Amygdala (tissue), 56 donors: ENCODE measurements at regions not wholly inside any gene's neighbourhood (a gene's known extent, or its start where the extent isn't known, plus 50 kb on each side); places are given as distances from the start of the nearest gene placed in this dataset.
"Not testable (repeated sequence)": the region's sequence is repeated elsewhere in the genome, so short reads cannot be mapped to it uniquely, and the experiment has no call there.

Experiments used
- DNase-seq, 56 donors: peaks; one replicate each; lab custom pipeline; 2025; lab: John Stamatoyannopoulos, UW

- no peak for DNase-seq
Observed at GRCh38 chr4:160276785-160277325, 1174.0 kb downstream of the RAPGEF2 start.

DNA sequence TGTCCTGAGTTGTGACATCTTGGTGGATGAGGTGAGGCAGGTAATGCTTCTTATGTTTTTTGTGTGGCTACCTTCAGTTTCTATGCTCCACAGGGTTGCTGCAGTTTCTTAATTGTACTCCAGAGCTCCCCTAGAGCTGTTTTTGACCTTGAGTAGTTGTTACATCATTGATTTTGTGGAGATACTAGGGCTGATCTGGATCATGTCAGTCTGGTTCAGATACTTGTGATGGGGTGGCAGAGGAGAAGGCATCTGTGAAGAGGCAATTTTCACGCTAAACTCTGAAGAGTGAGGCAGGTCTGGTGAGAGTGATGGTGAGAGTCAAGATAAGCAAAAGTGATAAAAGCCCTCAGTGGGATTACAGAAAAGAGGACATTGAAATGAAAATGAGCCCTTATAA is 1180.2 kb downstream of the RAPGEF2 start:
- no peak for DNase-seq

DNA sequence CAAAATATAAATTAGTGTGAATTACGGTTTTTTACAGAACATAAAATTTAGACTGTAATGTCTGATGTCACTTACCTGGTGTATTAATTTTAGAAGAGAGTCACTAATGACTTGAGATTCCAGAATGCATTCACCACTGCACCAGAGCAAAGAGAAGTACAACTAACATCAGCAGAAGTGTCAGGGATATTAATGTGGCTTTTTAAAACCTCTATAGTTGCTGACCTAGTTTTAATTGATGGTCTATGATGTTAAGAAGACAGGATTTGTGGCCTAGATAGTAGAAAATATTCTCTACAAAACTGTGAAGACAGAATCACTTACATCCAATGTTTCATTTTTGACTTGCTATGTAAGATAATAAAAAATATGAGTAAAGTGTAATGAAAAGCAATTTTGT is 1181.6 kb downstream of the RAPGEF2 start:
- DNase-seq: no peak

DNA sequence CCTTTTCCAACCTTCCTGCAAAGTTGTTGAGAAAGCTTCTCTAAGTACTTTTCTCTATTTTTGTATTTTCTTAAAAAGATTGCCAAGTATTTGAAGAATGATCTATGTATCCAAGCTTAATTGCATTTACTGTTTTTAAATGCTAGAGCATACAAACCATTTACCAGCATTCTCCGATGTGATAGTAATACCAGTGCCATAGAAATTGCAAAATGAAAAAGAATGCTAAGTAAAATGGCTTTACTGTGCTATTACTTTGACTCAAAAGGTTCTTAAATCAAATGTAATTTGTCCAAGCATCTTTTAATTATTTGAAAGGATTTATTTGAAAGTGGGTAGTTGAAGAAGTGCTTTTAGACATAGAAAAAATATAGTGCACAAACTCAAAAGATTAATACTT is 1183.2 kb downstream of the RAPGEF2 start:
- DNase-seq: no peak

DNA sequence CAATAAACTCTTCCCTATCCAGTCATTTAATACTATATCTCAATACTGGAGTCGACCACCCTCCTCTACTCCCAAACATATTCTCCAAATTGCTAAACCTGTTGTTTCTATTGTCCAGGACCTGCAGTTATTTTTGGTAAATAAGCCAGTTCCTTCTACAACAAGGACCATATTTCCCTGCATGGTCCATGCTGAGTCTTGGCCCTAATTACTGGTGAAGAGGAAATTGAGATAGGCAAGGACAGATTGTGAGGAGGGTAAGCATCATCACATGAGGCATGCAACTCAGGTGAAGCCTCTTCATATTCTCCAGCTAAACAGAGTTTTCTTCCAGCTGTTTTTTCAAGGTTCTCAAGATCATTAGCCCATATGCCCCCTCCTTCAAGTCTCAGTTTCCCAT is 1193.6 kb downstream of the RAPGEF2 start:
- no peak for DNase-seq

DNA sequence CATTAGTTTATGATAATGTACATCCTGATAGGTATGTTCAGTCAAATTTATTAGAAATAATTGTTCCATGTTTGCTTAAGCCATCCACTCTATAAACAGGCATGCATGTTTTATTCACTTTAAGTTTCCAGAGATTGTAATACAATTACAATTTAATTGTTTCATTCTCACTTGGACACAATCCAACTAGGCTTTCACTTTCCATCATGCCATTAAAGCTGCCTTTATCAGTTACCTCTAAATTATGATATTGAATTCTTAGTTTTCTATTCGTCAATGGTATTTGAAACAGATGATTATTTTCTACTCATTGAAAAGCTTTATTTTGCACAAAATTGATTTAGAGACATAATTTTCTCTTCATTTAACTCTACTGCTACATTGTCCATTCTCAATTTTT is 1196.3 kb downstream of the RAPGEF2 start:
- DNase-seq: no peak

DNA sequence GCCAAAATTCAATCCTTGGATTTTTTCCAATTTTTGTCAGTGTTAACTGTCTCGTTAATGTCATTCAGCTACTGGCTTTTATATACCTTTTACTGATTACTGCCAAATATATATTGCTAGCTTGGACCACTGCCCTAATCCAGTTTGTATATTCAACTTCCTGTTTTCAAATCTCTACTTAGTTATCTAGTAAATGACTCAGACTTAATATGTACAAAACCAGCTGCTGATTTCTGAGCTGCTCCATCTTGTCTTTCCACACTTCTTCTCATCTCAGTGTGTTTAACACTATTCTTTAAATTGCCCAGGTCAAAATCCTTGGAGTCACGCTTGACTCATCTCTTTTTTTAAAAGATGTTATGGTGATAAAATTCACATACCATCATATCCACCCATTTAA is 1196.7 kb downstream of the RAPGEF2 start:
- no peak for DNase-seq

- no peak for DNase-seq
Observed at GRCh38 chr4:160316036-160316435, 1213.2 kb downstream of the RAPGEF2 start.

GRCh38 chr4:160318567-160319220 is 1215.8 kb downstream of the RAPGEF2 start:
- DNase-seq: no peak

DNA sequence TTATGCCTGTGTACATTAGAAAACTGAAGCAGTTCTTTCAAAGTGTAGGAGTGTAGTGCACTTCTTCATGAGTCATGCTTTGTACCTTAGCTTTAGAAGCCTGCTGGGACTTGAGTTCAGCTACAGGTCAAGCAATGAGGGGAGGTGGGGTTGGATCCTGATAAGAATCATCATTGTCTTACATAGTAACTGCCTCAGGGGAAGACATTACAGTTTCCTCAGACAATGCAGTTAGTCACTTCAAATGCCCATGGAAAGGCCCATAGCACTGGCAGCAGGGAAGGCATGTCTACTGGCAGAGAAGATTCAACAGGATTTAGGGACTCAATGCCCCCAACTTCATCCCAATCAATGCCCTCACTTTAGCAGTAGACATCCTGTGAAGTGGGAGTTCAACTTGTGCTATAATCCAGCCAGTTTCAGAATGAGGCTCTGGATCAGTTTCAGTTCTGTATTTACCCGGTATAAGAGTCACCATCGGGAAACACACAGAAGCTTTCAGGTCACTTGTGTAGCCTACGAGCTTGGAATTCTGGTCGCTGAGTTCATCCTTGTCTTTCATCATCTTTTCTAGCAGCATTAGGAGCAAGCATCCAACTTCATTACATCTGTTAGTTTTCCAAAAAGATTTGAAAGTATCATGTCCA is 1216.5 kb downstream of the RAPGEF2 start:
- DNase-seq: no peak

DNA sequence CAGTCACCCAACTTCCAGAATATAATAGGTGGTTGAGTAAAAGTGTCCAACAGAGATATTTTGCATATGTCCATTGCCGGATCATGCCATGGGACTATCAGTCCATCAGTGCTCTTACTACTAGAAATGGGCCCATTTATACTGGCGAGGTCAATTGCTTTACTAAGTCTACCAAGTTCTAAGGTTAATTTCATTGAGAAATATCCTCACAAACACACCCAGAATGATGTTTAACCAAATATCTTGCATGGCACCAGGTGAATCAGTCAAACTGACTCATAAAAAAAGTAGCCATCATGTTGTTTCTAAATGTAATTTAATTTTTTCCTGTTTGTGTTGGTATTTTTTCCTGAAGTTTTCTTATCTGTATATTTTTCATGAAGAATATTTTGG is 1217.0 kb downstream of the RAPGEF2 start:
- no peak for DNase-seq

DNA sequence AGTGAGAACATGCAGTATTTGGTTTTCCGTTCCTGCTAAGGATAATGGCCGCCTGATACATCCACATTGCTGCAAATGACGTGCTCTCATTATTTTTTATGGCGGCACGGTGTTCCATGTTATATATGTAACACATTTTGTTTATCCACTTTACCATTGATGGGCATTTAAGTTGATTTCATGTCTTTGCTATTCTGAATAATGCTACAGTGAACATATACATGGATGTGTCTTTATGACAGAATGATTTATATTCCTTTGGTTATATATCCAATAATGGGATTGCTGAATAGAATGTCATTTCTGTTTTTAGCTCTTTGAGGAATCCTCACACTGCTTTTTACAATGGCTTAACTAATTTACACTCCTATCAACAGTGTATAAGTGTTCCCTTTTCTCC is 1223.2 kb downstream of the RAPGEF2 start:
- no peak for DNase-seq

GRCh38 chr4:160347197-160347596 is 1244.3 kb downstream of the RAPGEF2 start:
- DNase-seq: no peak

GRCh38 chr4:160350944-160351343 is 1248.1 kb downstream of the RAPGEF2 start:
- peak in 2 of 56 donors; percentile 2 to 5 for DNase-seq

DNA sequence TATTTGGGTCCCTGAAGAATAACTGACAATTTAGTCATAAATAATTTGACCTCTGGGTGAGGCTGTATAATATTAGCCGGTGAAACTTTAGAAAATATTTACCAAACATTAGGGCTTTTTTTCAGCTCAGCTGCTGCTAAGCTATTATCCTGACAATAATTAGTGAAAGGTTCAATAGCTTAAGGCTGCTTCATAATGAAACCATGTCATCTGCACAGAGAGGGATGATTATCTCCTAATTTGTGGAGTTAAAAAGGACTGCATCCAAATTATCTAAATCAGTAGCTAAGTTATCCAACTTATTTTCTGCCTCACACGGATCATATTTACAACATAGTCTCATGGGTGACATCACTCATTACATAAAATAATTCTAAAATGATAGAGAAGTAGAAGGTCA is 1249.8 kb downstream of the RAPGEF2 start:
- DNase-seq: no peak

DNA sequence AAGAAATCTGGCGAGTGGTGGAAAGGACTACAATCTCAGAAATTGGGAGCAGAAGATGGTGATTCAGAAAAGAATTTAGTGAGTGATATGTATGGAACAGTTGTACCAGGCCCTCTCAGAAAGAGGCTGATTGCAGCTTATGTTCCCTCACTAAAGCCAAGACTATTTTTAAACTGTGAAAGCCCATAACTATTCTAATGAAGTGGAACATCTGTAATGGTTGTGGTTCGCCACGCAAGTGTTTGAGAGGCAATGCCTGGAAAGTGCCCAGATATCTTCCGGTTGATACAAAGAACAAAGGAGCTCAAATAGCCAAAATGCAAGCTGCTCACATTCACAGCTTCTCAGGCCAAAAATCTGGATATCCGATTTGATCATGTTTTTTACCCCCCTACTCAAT is 1250.7 kb downstream of the RAPGEF2 start:
- peak in 1 of 56 donors; percentile 7 for DNase-seq

- no peak for DNase-seq
Observed at GRCh38 chr4:160362478-160362877, 1259.6 kb downstream of the RAPGEF2 start.

GRCh38 chr4:160364217-160364616 is 1261.3 kb downstream of the RAPGEF2 start:
- no peak for DNase-seq

GRCh38 chr4:160364665-160365064 is 1261.8 kb downstream of the RAPGEF2 start:
- not testable (repeated sequence) for DNase-seq

GRCh38 chr4:160365383-160365782 is 1262.5 kb downstream of the RAPGEF2 start:
- not testable (repeated sequence) for DNase-seq

GRCh38 chr4:160370046-160370445 is 1267.2 kb downstream of the RAPGEF2 start:
- no peak for DNase-seq

GRCh38 chr4:160371446-160371845 is 1268.6 kb downstream of the RAPGEF2 start:
- DNase-seq: no peak
